Endothelial cell of umbilical vein (primary cell): ENCODE measurements at regions not wholly inside any gene's neighbourhood (a gene's known extent, or its start where the extent isn't known, plus 50 kb on each side); places are given as distances from the start of the nearest gene placed in this dataset.

Source experiments
- CTCF ChIP-seq, 2 donors: IDR thresholded peaks; 1 replicate in 1 of 2; 2 replicates in 1 of 2; pipeline ENCODE4 v1.5.1; 2011; ENCODE audit warnings: low read length in 2 of 2, mild to moderate bottlenecking in 2 of 2, moderate library complexity in 2 of 2, control low read depth in 1 of 2, inconsistent platforms in 1 of 2, low read depth in 1 of 2; ENCODE audit not compliant: insufficient read depth in 1 of 2; ENCODE audit errors: extremely low read depth in 1 of 2
- EZH2 ChIP-seq: IDR thresholded peaks from 2 replicates; pipeline ENCODE4 v1.6.1; 2012; ENCODE audit warnings: borderline replicate concordance, low read depth, mild to moderate bottlenecking, moderate library complexity, low read length, inconsistent platforms; ENCODE audit not compliant: severe bottlenecking
- MAX ChIP-seq: IDR thresholded peaks from 2 replicates; pipeline ENCODE4 v1.6.1; 2011; ENCODE audit not compliant: insufficient read depth, insufficient read length
- POLR2A ChIP-seq: IDR thresholded peaks from 2 replicates; pipeline ENCODE4 v1.6.1; 2012; ENCODE audit warnings: low read depth, mild to moderate bottlenecking, control low read depth, low read length

GRCh38 chr13:31970231-31970930 is 61.2 kb upstream of the FRY start:
- TF ChIP-seq CTCF (IDR thresholded peaks at IDR 0.05; ENCODE audit: extremely low read depth in 1 of 2, insufficient read depth in 1 of 2, low read depth in 1 of 2, low read length in 2 of 2) (no peak), POLR2A (no peak), EZH2 (no peak), MAX (no peak)
